ENCODE measurements at regions not wholly inside any gene's neighbourhood (a gene's known extent, or its start where the extent isn't known, plus 50 kb on each side); places are given as distances from the start of the nearest gene placed in this dataset.

- Histone ChIP-seq H3K4me1 (ENCODE audit: control insufficient read depth in 1 of 2, insufficient read depth in 2 of 2, low read depth in 1 of 2, low read length in 1 of 2) (peaks cover 4 to 27% of the 10 kb centered on the region in 2 experiments; a peak in 2 of 4 replicates), H3K9me3 (no peaks in the 10 kb centered on the region), H2AFZ (ENCODE audit: low read depth) (no peak overlapping the region), H3K4me3 (ENCODE audit: low read depth in 2 of 2, low read length in 1 of 2) (no peak overlapping the region), H3F3A (replicated peaks; ENCODE audit: insufficient read depth) (peaks cover 19% of the 10 kb centered on the region), H3K9ac (no peak overlapping the region), H3K4me2 (no peak overlapping the region), H3K79me2 (ENCODE audit: insufficient read depth) (no peaks in the 10 kb centered on the region), H4K20me1 (ENCODE audit: insufficient read depth) (no peaks in the 10 kb centered on the region), H3K36me3 (replicated peaks in 1 of 2; ENCODE audit: control insufficient read depth in 1 of 2, insufficient read depth in 2 of 2, low read length in 1 of 2) (no peaks in the 10 kb centered on the region), H3K9me2 (no peaks in the 10 kb centered on the region), H3K27me3 (ENCODE audit: insufficient read depth) (no peaks in the 10 kb centered on the region), H3K27ac (ENCODE audit: low read depth in 2 of 2, low read length in 1 of 2) (no peak overlapping the region)
- no peak for TF ChIP-seq NFIC (IDR thresholded peaks at IDR 0.05; ENCODE audit: borderline replicate concordance)
- no peak for TF ChIP-seq FOXM1 (IDR thresholded peaks at IDR 0.05; ENCODE audit: low read depth)
- TF ChIP-seq JUND (IDR thresholded peaks at IDR 0.05): no peak
- TF ChIP-seq, protein P1, sequence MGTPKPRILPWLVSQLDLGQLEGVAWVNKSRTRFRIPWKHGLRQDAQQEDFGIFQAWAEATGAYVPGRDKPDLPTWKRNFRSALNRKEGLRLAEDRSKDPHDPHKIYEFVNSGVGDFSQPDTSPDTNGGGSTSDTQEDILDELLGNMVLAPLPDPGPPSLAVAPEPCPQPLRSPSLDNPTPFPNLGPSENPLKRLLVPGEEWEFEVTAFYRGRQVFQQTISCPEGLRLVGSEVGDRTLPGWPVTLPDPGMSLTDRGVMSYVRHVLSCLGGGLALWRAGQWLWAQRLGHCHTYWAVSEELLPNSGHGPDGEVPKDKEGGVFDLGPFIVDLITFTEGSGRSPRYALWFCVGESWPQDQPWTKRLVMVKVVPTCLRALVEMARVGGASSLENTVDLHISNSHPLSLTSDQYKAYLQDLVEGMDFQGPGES (IDR thresholded peaks at IDR 0.05; ENCODE audit: low read depth, low read length): no peak
- TF ChIP-seq YY1 (IDR thresholded peaks at IDR 0.05; ENCODE audit: low read depth): no peak
- TF ChIP-seq MAX (IDR thresholded peaks at IDR 0.05; ENCODE audit: low read depth): no peak
- no peak for TF ChIP-seq USF2 (IDR thresholded peaks at IDR 0.05; ENCODE audit: borderline replicate concordance, low read depth, low read length)
- TF ChIP-seq TCF12 (IDR thresholded peaks at IDR 0.05): no peak
- ChIA-PET CTCF (interaction anchor here (1.9 kb wide), 1 partner anchor 90 kb away, joined by 6 read pairs; no protein-coding TSS in a partner anchor), POLR2A (no interaction called here)
- no peak for DNase-seq
Measured at GRCh38 chr3:170721563-170721962, 135.7 kb upstream of the SLC7A14 start.

GRCh38 chr3:170719300-170719699, 133.4 kb upstream of the SLC7A14 start:
- H3K9me2 ChIP-seq: no peaks in the 10 kb centered on the region
- H4K20me1 ChIP-seq (ENCODE audit: insufficient read depth): no peaks in the 10 kb centered on the region
- TF ChIP-seq NRF1 (IDR thresholded peaks at IDR 0.05; ENCODE audit: low read depth, low read length) (no peak), POLR2AphosphoS5 (IDR thresholded peaks at IDR 0.05; ENCODE audit: low read depth, low read length) (no peak), FOXJ3 (CRISPR knock-in tag; IDR thresholded peaks at IDR 0.05) (no peak), TCF12 (IDR thresholded peaks at IDR 0.05) (no peak), SMC3 (IDR thresholded peaks at IDR 0.05; ENCODE audit: low read depth, low read length) (no peak)
- H3K4me1 ChIP-seq (ENCODE audit: control insufficient read depth in 1 of 2, insufficient read depth in 2 of 2, low read depth in 1 of 2, low read length in 1 of 2): peaks cover 4 to 11% of the 10 kb centered on the region in 2 experiments; a peak in 3 of 4 replicates
- no peaks in the 10 kb centered on the region for H3K79me2 ChIP-seq (ENCODE audit: insufficient read depth)
- H3K4me3 ChIP-seq (ENCODE audit: low read depth in 2 of 2, low read length in 1 of 2): no peak overlapping the region
- WGBS (ENCODE audit: low lambda C conversion rate): 40% methylated on average over 1 of the region's 1 CpG
- H3K36me3 ChIP-seq (replicated peaks in 1 of 2; ENCODE audit: control insufficient read depth in 1 of 2, insufficient read depth in 2 of 2, low read length in 1 of 2): no peaks in the 10 kb centered on the region
- peaks cover 22% of the 10 kb centered on the region for H3F3A ChIP-seq (replicated peaks; ENCODE audit: insufficient read depth)
- POLR2A ChIA-PET: no interaction called here
- H3K27me3 ChIP-seq (ENCODE audit: insufficient read depth): no peaks in the 10 kb centered on the region
- H2AFZ ChIP-seq (ENCODE audit: low read depth): no peak overlapping the region
- no peak overlapping the region for H3K27ac ChIP-seq (ENCODE audit: low read depth in 2 of 2, low read length in 1 of 2)
- no peaks in the 10 kb centered on the region for H3K9me3 ChIP-seq
- no peak overlapping the region for H3K9ac ChIP-seq
- CTCF ChIA-PET: interaction anchor here (0.9 to 2.3 kb wide), 3 partner anchors 10 to 289 kb away, joined by 3 to 6 read pairs (median 3); no protein-coding TSS in a partner anchor
- no peak overlapping the region for H3K4me2 ChIP-seq
- no peak for DNase-seq

Measured in SK-N-SH (cell line).